ENCODE measurements at regions not wholly inside any gene's neighbourhood (a gene's known extent, or its start where the extent isn't known, plus 50 kb on each side); places are given as distances from the start of the nearest gene placed in this dataset.

- TF ChIP-seq ZNF747 (tag by site-specific recombination; IDR thresholded peaks at IDR 0.05): no peak
- no peak for TF ChIP-seq ZNF280C (tag by site-specific recombination; IDR thresholded peaks at IDR 0.05)
- TF ChIP-seq EGR2 (tag by site-specific recombination; IDR thresholded peaks at IDR 0.05; ENCODE audit: low read depth): no peak
- POLR2A ChIA-PET: no interaction called here
- no peaks in the 10 kb centered on the region for H3K36me3 ChIP-seq (ENCODE audit: control insufficient read depth in 2 of 2, insufficient read depth in 1 of 2, low read length in 2 of 2)
- no peaks in the 10 kb centered on the region for H3K4me1 ChIP-seq (ENCODE audit: control insufficient read depth, insufficient read depth, low read length)
- no peaks in the 10 kb centered on the region for H3K9me3 ChIP-seq (ENCODE audit: control insufficient read depth, insufficient read depth, low read depth, low read length)
- no peak overlapping the region for H3K27ac ChIP-seq (ENCODE audit: extremely low read depth, low read depth, low read length)
- H3K4me3 ChIP-seq (ENCODE audit: low read depth, low read length): no peak overlapping the region
- CTCF ChIA-PET: interaction anchor here (0.6 to 0.7 kb wide), 2 partner anchors 14 to 166 kb away, joined by 3 to 5 read pairs; no protein-coding TSS in a partner anchor
Measured at GRCh38 chr4:136390824-136391223, 1141.5 kb downstream of the PCDH18 start.

- Histone ChIP-seq H3K27ac (ENCODE audit: extremely low read depth, low read depth, low read length) (no peak overlapping the region), H3K36me3 (ENCODE audit: control insufficient read depth in 2 of 2, insufficient read depth in 1 of 2, low read length in 2 of 2) (no peaks in the 10 kb centered on the region), H3K4me1 (ENCODE audit: control insufficient read depth, insufficient read depth, low read length) (no peaks in the 10 kb centered on the region), H3K9me3 (ENCODE audit: control insufficient read depth, insufficient read depth, low read depth, low read length) (no peaks in the 10 kb centered on the region), H3K4me3 (ENCODE audit: low read depth, low read length) (no peak overlapping the region)
- POLR2A ChIA-PET: no interaction called here
- TF ChIP-seq ZNF530 (tag by site-specific recombination; IDR thresholded peaks at IDR 0.05; ENCODE audit: low read depth): no peak
- no peak for TF ChIP-seq RBAK (tag by site-specific recombination; IDR thresholded peaks at IDR 0.05)
- no peak for TF ChIP-seq SALL2 (tag by site-specific recombination; IDR thresholded peaks at IDR 0.05; ENCODE audit: borderline replicate concordance)
- TF ChIP-seq ZBTB1 (tag by site-specific recombination; IDR thresholded peaks at IDR 0.05): no peak
- no peak for TF ChIP-seq ZNF777 (tag by site-specific recombination; IDR thresholded peaks at IDR 0.05; ENCODE audit: borderline replicate concordance)
- no peak for TF ChIP-seq ZNF830 (tag by site-specific recombination; IDR thresholded peaks at IDR 0.05; ENCODE audit: low read depth)
- TF ChIP-seq ZBTB21 (tag by site-specific recombination; IDR thresholded peaks at IDR 0.05): no peak
- no peak for TF ChIP-seq ZNF792 (tag by site-specific recombination; IDR thresholded peaks at IDR 0.05)
- TF ChIP-seq REPIN1 (tag by site-specific recombination; IDR thresholded peaks at IDR 0.05; ENCODE audit: low read depth): no peak
- TF ChIP-seq ZNF837 (tag by site-specific recombination; IDR thresholded peaks at IDR 0.05): no peak
- no peak for TF ChIP-seq ZNF146 (tag by site-specific recombination; IDR thresholded peaks at IDR 0.05)
- no peak for TF ChIP-seq ZSCAN23 (tag by site-specific recombination; IDR thresholded peaks at IDR 0.05)
- TF ChIP-seq ZNF626 (tag by site-specific recombination; IDR thresholded peaks at IDR 0.05): no peak
- TF ChIP-seq ZBTB17 (tag by site-specific recombination; IDR thresholded peaks at IDR 0.05): no peak
- TF ChIP-seq ZNF473 (tag by site-specific recombination; IDR thresholded peaks at IDR 0.05): no peak
- no peak for TF ChIP-seq ZNF629 (tag by site-specific recombination; IDR thresholded peaks at IDR 0.05)
- no peak for TF ChIP-seq ZNF292 (tag by site-specific recombination; IDR thresholded peaks at IDR 0.05; ENCODE audit: borderline replicate concordance, low read depth)
- TF ChIP-seq HIC1 (tag by site-specific recombination; IDR thresholded peaks at IDR 0.05): no peak
- TF ChIP-seq SCRT1 (tag by site-specific recombination; IDR thresholded peaks at IDR 0.05; ENCODE audit: borderline replicate concordance): no peak
- CTCF ChIA-PET: no interaction called here
Measured at GRCh38 chr4:136383082-136383481, 1149.2 kb downstream of the PCDH18 start.
